M059J (cell line): ENCODE measurements at regions not wholly inside any gene's neighbourhood (a gene's known extent, or its start where the extent isn't known, plus 50 kb on each side); places are given as distances from the start of the nearest gene placed in this dataset.
"Not testable (repeated sequence)": the region's sequence is repeated elsewhere in the genome, so short reads cannot be mapped to it uniquely, and the experiment has no call there.

Experiments
- DNase-seq: peaks from one replicate; pipeline ENCODE4 v3.0.0-alpha.2; 2012; ENCODE audit warnings: low read depth

DNA sequence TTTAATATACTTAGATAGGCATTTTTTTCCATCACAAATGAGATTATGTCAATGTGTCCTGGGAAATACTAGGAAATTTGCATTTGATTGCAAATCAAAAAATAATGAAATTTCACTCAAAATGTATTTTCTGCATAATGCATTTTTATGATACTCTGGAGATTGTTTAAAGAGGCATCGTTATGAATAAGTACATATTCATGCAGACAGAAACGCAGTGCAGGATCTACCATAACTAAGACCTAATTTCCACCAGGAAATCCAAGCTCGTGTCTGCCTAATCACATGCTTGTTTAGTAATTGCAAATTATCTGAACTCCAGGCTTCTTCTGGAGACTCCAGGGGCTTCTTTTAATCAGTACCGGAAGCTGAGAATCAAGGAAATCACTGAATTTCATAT, 163.5 kb upstream of the MXRA5 start:
- DNase-seq = no peak

DNA sequence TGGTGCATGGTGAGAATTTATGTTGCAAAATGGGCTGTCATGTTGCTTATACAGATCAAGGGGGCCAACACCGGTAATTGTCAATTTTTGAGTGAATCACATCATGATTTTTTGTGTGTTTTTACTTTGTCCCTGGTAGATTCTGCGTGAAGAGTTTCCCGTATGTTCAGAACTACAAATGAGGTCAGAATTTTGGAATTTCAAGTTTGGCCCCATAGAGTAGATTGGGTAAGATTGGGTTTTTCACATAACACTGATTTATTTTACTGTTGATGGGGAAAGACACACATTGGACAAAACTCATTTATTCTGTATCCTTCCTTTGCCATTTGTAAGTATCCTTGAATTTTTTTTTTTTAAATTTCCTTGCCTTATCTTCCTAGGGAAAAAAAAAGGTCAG, 158.5 kb upstream of the MXRA5 start:
- DNase-seq = no peak

DNA sequence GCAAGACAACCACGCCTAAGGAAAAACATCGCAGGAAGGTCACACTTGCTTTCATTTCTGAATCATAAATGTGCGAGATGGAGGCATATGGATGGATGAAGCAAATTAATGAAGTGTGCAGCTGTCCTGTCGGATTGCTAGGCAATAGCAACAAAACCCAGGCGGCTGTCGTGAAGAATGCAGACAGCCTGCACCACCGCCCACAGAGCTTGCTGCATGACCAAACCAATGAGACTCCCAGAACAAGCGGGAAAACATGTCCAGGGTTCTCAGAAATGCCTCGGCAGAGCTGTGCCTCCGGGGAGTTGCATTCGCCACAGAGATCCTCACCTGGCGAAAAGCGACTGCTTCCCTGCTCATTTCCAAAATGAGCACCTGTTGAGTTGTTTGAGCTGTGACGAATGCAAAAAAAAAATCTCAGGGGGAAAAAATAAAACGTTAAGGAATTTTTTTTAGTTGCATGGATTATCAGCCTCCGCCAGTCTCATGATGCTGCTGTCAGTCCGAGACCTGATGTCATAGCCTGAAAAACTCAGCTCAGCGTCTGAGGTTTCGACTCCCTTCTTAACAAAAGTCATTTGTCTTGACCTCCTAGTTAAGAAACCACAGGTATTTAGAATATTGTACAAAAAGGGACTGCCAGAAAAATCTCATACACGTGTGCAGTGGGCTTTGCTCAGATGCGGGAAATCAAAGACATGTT, 155.5 kb upstream of the MXRA5 start:
- peak; percentile 80 for DNase-seq

DNA sequence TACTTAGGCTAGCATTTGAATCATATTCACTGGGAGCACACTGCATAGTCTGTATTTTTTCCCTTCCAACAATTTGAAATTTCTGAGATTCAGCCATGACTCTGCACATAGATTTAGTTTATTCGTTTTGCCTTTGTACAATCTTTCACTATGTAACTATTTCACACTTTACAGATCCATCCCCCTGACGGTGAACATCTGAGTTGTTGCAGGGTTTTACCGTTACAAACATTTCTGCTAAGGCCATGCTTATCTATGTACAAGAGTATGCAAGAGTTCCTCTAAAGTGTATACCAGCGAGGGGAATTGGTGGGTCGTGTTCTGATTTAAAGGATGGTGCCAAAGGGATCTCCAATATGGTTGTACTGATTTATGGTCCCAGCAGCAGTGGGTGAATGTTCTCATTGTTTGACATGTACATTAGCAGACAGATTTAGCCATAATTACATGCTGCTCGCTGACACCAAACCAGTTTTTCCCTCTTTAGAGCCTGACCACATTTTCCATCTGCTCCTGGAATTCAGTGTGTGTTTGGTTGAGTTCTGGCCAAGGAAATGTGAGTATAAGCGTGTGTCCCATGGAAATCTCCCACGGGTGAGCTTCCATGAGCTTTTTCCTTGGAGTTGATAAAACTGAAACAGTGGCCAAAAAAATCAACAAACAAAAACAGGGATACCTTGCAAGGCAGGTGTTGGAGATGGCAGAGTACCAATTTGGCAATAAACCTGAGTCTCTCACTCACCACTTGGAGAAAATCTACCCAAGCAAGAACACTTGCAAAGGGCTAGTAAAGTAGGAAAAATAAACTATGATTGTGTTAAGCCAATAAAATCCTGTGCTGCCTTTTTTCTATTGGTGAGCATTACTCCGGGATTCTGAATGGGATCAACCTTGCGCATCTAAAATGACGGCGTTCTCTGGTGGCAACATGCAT, 149.7 kb upstream of the MXRA5 start:
- DNase-seq = not testable (repeated sequence)

DNA sequence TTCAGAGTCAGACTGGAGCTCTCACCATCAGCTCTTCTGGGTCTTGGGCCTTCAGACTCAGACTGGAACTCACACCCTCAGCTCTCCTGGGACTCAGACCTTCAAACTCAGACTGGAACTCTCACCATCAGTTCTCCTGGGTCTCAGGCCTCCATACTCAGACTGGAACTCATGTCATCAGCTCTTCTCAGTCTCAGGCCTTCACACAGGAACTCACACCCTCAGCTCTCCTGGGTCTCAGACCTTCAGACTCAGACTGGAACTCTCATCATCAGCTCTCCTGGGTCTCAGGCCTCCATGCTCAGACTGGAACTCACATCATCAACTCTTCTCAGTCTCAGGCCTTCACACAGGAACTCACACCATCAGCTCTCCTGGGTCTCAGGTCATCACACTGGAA, 147.2 kb upstream of the MXRA5 start:
- no peak for DNase-seq

DNA sequence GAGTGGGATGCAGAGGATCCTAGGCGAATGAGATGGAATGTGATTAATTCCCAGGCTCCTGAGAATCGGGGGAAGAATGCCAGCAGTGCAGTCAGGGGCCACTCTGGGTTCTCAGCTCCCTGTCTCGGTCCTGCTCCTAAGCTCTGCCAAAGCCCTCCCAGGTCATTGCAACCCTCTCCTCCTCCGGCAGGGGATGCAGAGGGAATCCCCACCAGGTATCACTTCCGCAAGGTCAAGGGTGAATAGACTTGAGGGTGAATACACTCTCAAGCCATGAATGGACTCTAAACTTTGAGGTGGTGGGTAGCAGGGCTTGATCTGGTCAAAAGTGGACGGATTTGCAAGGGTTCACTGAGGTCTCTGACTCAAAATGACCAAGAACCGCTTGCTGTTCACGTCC, 139.3 kb upstream of the MXRA5 start:
- no peak for DNase-seq

DNA sequence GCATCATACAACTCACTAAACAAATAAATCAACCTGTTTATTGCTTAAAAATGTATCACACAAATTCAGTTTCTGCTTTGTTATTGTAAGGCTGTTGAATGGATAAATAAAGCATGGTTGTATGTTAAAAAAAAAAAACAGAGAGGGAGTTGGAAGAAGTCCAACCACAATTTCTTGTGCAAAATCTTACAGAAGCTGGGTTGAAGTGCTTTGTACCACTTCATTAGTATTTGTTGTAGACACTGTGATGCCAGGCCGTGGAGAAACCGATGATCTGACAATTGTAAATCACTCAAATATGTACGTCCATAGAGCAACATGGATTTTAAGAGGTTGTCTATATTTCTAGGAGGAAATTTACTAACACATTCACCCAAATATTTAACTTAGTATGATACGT, 132.6 kb upstream of the MXRA5 start:
- no peak for DNase-seq

DNA sequence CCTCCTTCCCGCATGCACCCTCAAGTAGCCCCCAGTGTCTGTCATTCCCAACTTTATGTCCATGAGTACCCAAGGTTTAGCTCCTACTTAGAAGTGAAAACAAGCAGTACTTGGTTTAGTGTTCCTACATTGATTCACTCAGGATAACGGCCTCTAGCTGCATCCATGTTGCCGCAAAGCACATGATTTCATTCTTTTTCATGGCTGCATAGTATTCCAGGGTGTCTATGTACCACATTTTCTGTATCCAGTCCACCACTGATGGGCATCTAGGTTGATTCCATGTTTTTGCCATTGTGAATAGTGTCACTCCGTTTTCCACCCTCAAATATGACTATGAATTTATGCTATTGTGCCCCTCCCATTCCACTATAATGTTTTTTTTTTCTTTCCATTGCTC, 130.5 kb upstream of the MXRA5 start:
- no peak for DNase-seq

DNA sequence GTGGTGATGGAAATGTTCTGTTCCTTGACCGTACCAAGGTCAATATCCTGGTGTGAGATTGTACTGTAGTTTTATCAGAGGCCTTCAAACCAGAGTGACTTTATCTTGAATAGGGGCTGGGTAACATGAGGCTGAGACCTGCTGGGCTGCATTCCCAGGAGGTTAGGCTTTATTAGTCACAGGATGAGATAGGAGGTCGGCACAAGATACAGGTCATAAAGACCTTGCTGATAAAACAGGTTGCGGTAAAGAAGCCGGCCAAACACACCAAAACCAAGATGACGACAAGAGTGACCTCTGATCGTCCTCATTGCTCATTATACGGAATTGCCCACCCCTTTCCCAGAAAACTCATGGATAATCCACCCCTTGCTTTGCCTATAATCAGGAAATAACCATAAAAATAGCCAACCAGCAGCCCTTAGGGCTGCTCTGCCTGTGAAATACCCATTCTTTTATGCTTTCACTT, 123.8 kb upstream of the MXRA5 start:
- DNase-seq = peak; percentile 88

DNA sequence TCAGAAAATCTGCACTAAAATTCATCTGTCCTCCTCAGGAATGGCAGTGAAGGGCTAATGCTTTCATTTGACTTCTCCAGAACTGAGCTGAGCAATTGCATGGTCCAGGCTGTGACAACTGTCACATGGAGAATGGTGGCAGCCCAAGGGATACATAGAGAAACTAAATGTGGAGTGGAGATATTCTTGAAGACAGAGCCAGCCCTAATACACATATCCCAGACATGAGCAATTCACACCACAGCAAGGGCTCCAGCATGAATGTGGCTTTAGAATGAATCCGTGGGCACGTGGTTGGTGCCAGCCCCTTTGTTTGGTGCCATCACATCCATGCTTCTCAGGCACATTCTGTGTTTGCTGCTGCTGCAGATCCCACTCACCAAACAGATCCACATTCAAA, 121.6 kb upstream of the MXRA5 start:
- DNase-seq = no peak

DNA sequence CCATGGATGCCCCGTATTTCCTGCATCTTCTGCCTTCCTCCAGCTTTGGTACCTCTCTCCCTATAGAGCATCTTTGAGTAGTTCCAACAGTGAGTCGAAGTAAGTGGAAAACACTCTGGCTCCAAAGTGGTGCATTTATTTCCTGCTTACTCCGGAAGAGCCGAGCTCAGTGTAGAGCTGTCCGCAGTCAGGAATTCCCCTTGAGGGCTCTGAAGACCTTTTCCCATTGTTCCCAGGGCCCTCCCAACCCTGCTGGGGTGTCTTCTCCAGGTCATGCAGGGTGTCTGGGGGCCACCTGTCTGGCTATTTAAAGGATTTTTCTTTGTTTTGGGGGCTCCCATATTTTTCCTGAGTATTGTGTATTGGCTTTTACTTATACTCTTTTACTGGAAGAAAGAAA, 118.6 kb upstream of the MXRA5 start:
- no peak for DNase-seq

DNA sequence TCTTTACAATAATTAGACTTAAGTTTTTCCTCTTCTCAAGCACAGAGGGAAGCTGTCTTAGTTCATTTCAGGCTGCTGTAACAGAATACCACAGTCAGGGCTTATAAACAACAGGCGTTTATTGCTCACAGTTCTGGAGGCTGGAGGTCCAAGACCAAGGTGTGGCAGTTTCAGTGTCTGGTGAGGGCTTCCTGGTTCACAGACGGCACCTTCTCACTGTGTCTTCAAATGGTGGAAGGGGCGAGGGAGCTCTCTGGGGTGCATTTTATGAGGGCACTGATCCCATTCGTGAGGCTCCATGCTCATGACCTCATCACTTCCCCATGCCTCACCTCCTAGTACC, 115.7 kb upstream of the MXRA5 start:
- peak; percentile 32 for DNase-seq

DNA sequence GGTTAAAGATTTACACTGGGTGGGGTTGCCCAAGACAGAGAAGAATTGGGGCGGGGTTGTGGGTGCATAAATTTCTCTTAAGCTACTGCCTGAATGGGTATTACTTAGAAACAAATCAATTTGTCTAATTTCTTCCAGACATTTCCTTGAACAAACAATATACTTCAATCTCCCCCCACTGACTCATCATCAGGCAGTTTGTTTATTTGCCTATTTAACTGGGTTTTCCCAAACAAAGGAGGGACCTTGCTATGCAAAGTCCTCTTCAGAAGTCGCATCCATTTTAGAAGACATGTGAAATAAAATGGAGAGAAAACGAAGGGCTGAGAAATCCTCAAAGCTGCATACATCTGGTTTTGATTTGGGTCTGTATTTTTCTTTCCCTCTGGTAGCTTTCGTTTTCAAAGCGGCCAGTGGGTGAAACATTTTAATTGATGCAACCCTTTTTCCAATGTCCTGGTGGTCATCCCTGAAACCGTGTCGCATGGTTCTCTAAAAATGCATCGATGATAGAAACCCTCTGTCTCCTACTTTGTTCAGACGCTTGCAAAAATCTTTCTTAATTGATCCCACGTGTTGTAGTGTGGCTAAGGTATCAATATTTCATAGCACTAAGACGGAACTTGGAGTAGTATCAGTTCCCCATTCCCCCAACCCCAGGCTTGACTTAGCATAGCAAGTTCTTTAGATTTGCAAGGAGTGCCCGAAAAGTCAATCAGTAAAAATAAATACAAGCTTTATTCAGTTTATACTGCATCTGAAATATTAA, 115.1 kb upstream of the MXRA5 start:
- peak; percentile 64 for DNase-seq

DNA sequence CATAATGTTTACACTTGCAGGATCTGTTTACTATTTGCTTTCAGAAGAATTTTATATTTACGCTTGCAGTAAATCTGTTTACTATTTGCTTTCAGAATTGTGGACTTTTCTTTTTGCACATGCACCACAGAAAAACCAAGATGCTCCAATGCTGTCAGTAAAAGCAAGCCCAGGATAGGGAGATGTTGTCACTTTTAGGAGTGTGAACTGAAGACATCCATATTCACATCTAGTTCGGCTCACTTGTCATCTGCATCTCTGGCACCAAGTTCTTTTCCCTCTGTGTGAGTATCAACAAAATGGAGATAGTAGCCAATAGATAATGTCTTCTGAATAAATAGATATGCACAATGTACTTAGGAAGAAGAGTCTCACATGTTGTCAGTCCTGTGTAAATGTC, 109.3 kb upstream of the MXRA5 start:
- DNase-seq = no peak

DNA sequence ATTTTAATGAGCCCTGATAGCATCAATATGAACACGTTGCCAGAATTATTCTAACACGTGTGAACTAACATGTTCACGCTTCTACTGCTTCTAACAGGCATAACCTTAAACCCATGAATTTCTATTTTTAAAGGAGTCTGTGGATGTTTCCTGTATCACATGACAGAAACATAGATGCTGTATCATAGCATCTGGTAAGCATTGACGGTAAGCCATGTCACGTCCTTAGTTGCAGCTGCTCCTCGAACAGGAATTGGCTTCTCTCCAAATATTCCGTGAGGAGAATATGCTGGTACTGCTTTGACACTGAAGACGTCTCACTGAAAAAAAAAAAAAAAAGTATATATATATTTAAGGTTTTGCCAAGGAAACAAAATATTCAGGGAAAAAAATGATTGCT, 105.1 kb upstream of the MXRA5 start:
- DNase-seq = no peak

DNA sequence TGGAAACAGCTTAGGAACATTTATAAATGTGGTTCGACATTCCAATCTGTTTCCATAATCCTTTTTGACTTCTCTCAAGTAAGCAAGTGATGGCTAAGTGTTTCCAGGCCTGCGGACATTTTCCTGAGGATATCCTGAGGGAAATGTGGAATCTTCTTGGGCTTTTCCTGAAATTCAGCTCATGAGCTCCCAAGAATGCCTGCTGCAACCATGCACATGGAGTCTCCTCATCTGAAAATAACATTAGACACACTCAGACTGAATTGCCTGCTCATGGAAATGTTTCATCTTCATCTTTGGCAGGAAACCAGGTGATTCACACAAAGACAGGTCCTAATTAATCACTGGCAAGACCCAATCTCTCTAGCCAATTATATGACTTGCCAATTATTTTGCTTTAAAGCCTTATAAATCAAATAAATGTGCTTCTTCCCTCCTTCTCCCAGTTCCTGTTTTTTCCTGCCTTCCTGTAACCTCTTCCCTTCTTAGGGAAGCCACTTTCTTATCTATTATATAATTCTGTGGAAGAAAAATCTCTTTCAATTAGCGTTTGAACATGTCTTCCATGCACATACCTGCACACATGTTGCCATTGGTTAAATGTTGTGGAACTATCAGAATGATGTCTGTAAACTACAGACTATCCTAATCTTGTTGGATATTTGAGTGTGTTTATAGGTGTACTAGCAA, 104.6 kb upstream of the MXRA5 start:
- DNase-seq = peak; percentile 72

DNA sequence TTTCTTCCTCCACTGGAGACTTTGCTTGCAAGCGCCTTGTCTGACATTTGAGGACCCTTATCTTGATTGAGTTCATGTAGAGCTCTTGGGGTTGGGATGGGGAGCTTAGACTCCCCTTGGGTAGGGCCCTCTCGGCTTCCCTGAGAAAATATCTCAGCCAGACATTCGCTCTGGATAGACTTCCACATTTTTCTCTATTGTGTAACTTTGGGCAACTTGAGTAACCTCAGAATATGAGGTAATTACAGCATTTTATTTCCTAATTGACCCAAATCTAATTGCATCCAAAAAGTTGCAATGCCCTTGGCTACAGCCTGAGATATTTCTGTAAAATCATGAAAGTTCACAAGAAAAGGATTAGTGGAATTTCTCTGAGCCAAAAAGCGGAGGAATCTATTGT, 102.8 kb upstream of the MXRA5 start:
- DNase-seq = no peak

DNA sequence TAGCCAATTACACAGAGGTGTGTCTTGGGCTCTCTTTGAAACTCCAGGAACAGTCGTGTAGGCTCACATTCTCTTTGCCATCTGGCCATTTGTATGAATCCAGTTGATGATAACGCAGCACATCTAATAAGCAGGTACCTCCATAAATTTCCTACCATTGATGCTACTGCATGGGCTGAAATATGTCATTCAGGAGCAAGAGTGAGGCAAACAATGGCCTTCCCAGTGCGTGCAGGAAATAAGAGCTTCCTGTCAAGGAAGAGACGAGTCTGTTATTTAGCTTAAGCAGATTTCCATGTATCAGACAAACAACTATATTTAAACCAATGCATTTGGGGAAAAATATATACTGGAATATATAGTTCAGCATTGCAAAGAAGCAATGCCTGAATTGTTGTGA, 102.1 kb upstream of the MXRA5 start:
- no peak for DNase-seq

DNA sequence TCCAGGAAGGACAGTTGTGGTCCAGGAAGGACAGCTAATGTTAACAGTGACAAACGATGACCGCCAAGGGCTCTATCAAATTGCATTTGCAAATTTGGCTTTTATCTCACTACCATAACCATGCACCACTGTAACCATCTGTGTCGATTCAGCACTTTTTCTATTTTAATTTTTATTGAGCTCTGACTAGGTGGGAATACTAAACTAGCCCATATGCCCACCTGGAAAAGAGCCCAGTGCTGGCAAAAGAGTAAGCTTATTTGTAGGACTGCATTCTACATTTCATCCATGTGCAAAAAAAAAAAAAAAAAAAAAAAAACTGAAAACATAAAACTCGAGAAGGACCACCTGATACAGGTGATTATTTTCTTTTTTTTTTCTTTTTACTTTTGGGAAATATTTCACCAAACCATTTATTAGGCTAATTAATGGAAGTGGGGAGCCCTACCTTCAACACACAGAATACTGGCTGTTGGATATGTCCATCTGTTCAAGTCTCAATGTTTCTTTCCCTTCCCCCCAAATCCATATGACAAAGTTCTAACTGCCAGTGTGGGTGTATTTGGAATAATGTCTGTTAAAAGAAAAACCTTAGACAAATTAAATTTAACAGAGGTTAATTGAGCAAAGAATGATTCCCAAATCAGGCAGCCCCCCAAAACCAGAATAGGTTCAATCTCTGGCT, 99.5 kb upstream of the MXRA5 start:
- DNase-seq = no peak

DNA sequence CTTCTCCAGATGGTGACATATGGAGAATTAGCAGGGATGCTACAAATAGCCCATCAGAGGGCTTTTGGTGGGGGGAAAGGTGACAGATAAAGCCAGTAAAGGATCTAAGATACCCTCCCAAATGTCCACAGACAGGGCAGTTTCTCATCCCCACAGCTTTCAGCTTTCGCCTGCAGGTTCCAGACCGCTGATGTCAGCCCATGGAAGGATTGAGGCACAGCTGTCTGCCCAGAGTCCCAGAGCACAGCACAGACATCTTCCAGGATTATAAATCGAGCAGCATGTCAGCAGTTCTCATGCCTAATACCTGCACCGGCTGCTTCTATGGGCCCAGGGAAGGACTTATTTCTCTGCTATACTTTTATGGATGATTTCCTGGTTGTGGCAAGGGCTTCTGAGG, 96.7 kb upstream of the MXRA5 start:
- DNase-seq = no peak

DNA sequence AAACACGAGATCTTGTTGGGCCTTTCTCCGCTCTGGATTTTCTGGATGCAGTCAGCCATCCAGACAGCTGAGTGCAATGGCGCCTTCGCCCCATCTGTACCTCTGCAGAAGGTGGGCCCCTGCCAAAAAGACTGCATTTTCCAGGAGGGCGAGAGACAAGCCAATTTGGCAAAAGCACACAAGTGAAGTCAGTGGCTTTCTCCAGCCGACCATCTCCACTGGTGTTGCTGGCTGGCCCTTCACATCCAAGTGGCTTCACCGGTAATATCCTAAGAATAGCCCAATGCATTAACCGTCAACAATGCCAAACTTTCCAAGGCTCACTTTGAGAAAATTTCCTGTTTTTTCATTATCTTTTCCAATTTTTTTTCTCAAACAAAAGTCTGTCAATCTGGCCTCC, 96.2 kb upstream of the MXRA5 start:
- no peak for DNase-seq
